GM21576 (cell line): ENCODE measurements at regions not wholly inside any gene's neighbourhood (a gene's known extent, or its start where the extent isn't known, plus 50 kb on each side); places are given as distances from the start of the nearest gene placed in this dataset.

Experiments
- ATAC-seq: cut with Tn5 transposase; IDR thresholded peaks from one replicate; pipeline ENCODE4 v1.9.1; 2021; ENCODE audit warnings: mild to moderate bottlenecking, moderate library complexity; ENCODE audit not compliant: unreplicated experiment

DNA sequence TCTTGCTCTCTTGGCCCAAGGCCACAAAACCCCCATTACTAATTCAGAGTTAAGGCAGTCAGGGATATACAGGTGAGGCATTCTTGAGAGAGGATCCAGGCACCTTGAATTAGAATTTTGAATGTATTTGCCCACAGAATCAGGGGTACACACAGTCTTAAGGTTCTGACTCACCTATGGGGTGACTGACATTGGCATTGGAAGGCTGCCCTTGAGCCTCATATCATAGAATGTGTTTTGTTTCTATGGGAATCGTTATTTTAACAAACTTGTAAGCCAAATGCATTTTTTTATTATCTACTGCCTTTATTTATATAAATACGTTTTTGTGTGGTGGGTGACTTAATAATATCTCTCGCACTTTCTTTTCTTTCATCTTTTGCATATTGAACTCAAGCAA, 218.6 kb upstream of the CITED2 start:
- ATAC-seq, result no peak

DNA sequence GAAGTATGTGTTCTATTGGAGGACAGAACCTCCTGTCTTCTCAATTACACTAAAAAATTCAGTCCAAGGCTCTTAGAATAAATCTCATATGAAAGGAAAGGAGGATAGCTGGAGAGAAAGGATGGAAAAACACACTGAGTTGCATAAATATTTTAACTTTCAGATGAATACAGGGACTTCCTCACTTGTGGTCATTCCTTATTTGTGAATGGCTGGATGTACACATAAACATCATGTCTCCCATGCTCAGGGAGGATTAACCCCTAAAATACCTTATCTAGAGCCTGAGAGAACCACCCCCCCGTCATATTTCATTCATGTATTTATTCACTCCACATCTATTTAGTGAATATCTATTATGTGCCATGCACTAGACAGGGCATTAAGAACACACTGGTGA, 217.6 kb upstream of the CITED2 start:
- no peak for ATAC-seq

- no peak for ATAC-seq
Observed at GRCh38 chr6:139591075-139591865, 216.8 kb upstream of the CITED2 start.

DNA sequence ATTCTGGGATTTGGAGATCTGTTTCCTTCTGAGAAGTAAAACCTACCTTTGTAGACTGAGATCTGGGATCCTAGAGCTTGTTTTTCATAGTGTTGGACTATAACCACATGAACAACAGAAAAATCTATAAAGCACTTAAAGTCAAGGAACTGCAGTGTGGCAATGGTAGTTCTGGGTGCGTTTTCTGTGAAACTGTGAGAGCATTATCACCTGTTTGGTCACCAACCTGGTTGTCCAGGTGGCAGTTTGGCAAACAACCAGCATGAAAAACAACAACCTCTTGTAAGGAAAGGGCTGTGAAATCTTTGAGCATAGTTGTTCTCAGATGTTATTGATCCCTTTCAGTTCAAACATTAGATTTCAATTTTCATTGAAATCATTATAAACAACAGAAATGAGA, 215.8 kb upstream of the CITED2 start:
- no peak for ATAC-seq

DNA sequence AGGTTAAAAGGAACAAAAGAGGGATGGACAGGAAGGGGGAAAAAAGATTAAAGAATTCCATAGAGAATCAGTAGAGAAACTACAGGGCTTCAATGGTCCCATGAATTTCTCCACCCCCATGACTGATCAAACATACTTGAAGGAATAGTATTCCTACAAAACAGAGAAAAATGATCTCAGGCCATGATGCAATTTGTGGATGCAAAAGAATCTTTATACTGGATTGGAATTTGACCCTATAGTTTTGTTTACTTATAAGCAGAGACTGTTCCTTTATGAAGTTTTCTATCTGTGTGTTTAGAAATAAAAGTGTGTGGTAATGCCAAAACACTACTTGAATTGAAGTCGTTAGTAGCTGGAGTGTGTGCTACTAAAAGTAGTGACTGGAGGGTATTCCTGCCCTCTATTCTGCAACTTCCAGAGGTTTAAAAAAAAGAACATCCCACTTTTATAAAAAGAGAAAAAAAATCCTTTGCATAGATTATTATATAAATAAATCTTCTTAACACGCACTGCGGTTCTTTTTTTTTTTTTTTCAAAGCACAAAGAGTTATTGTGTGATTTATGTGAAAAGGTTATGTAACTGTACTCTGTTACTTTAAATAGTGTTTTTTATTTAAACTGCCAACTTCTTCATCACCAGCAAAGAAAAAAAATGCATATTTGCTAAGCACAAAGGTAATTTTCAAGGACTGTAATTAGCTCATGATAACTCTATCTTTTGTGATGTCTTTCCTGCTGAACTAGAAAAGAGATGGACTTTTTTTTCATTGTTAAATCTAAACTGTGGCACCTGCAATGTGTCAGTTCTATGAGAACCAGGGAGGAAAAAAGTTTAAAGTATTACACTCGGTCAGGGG, 214.5 kb upstream of the CITED2 start:
- no peak for ATAC-seq

- no peak for ATAC-seq
Observed at GRCh38 chr6:139588076-139588639, 213.7 kb upstream of the CITED2 start.

DNA sequence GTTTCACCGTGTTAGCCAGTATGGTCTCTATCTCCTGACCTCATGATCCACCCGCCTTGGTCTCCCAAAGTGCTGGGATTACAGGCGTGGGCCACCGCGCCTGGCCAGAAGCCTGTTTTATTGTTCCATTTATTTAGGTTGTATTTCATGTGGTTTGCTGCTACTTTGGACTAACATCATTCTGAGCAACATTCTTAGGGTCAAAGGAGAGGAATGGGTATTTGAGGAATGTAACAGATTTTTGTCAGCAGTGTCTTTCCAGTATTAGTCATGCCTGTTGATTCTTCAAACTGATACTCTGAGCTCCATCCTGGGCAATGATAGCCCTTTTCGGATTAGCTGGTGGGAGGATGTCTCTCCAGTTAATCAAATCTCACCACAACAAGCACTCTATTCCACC, 213.0 kb upstream of the CITED2 start:
- ATAC-seq, result no peak

DNA sequence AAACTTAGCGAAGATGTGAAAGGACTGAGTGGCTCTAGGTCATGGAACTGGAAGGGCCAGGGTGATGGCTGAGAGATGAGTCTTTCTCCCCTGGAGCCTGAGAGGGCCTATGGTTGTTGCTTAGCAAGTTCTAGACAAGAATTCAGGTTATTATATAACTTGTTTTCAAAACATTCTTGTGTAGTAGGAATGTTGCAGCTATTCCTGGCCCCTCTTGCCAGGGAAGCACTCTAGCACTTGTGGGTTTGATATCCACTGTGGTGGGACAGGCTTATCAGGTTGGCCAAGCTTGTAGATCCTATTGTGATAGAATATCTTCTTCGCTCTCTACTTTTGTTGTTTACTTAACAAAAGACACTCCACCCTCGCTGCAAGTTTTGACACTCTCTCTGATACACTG, 211.8 kb upstream of the CITED2 start:
- no peak for ATAC-seq

DNA sequence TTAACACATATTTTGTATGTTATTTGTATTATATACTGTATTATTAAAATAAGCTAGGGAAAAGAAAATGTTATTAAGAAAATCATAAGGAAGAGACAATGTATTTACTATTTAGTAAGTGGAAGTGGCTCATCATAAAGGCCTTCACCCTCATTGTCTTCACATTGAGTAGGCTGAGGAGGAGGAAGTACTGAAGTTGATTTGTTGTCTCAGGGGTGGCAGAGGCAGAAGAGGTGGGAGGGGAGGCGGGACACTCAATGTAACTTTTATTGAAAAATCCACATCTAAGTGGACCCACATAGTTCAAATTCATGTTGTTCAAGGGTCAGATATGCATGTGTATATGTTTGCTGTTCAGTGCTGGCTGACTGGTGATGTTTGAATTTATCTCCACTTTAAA, 210.2 kb upstream of the CITED2 start:
- no peak for ATAC-seq

GRCh38 chr6:139583420-139583819, 209.0 kb upstream of the CITED2 start:
- ATAC-seq, result no peak

DNA sequence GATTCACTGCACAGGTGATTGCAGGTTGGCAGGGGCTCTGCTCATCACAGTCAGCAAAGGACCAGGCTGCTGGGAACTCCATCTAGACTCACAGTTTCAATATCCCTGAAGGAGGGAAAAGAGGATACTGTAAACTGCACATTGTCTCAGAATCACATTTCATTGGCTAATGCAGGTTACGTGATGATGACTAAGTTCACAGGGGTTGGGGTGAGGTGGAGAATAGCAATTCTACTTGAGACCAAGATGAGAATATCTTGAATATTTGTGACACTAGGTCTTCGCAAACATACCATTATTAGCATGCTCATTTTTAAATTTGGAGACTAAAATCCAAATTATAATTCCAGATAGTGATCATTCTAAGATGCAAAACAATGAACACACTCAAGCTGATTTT, 208.5 kb upstream of the CITED2 start:
- no peak for ATAC-seq

- no peak for ATAC-seq
Observed at GRCh38 chr6:139581485-139581865, 207.0 kb upstream of the CITED2 start.

DNA sequence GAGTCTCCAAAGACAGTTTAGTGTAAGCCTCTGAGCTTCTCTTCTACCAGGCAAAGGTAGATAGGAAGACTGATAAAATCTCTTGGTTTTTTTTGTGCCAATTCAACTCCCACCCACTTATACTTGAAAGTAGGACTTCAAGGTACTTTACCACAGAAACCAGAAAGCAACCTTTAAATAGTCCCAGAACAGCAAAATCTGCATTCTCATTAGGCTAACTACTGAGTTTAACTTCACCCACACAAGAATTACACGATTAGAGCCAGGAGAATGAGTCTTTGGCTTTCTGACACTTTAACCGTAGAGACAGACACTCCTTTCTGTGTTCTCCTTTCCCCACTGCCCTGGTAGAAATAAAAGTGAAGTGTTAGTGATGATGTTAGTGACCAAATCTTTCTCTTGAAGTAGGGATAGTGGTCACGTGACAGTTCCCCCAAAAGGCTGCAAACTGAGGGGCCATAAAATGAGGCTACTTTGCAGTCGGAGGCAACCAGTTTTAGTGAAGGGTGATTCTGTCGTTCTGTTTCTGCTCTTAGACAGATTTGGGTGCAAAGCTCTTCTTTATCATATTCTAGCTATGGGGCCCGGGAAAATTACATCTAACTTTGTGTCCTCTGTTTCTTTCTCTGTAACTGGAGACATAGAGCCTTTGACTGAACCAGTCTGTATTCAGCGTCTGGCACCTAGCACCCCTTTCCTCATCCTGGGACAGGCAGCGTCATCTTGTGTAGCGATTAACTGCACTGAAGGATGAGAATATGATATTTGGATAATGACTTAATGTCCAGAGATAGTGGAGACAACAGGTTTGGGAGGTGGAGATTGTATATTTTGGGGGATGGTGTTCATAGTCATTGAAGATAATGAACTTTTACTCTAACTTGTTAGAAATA, 206.4 kb upstream of the CITED2 start:
- peak; percentile 92 for ATAC-seq

DNA sequence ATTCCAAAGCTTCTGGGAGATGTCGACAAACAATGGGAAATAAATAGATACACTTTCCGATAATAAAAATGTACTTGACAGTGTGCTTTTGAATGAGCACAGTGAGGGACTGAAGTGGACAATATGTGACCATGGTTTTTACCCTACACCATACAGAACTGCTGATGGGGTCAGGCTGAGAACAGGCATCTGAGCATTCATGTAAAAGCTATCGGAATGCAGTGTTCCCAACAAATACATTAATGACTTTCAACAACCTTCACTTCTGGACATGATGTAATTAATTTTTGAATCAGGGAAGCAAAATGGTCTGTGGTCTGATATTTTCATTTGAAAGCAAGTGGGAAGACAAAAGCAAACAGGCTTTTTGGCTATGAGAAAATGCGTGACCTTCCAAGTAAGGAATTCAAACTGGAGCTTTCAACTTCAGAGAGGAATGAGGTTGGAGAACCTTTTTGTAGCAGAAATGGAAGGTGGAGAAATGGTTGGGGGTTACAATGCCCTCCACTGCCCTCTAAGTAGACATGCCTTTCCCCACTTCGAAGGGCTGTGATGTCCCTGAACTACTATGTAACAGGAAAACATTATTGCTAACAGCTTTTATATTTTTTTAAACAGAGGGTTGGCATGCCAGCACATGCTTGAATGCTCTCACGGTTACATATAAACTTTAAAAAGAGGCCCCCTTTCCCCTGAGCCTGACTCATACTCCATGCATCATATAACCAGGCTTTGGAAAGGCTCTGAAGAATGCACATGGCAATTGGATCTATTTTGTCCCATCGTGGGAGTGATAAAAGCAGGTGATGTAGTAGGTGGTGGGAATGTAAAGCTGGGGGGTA, 203.5 kb upstream of the CITED2 start:
- ATAC-seq, result no peak

GRCh38 chr6:139577124-139577762, 202.8 kb upstream of the CITED2 start:
- ATAC-seq, result no peak

DNA sequence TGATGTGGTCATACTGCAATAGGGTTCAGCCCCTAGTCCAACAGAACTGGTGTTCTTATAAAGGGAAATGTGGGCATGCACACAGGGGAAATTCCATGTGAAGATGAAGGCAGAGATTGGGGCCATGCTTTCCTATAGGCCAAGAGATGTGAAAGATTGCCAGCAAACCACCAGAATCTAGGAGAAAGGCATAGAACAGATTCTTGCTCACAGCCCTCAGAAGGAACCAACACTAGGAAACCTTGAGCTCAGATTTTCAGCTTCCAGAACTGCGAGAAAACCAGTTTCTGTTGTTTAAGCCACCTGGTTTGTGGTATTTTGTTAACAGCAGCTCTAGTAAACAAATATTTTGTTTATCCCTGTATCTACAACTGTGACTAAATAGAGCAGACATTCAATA, 197.6 kb upstream of the CITED2 start:
- ATAC-seq, result no peak

GRCh38 chr6:139570166-139570565, 195.7 kb upstream of the CITED2 start:
- no peak for ATAC-seq

DNA sequence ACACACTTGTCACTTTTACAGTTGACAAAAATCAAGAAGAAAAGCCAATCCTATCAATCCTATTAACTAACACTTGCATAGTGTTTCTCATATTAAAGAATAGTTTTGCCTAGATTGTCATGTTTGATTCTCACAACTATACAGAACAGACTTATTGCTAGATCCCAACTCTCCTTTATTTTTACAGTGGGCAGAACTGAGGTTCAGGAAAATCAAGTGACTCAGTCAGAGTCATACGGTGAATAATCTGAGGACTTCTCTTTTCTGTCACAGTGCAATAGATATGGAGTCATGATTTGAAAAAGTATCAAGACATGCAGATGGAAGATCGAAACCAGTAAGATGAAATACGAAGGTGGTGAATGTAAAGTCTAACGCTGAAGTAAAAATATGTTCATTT, 195.1 kb upstream of the CITED2 start:
- no peak for ATAC-seq

- no peak for ATAC-seq
Observed at GRCh38 chr6:139568956-139569538, 194.6 kb upstream of the CITED2 start.
